ENCODE measurements at regions not wholly inside any gene's neighbourhood (a gene's known extent, or its start where the extent isn't known, plus 50 kb on each side); places are given as distances from the start of the nearest gene placed in this dataset.

GRCh38 chr15:46735115-46735514 is 982.2 kb upstream of the SEMA6D start:
- no peak overlapping the region for H3K4me3 ChIP-seq (ENCODE audit: low read depth, low read length)
- no peak for DNase-seq (ENCODE audit: low read depth)

GRCh38 chr15:46751303-46751702 is 966.0 kb upstream of the SEMA6D start:
- H3K4me3 ChIP-seq (ENCODE audit: low read depth, low read length), result no peak overlapping the region
- TF ChIP-seq POLR2A (IDR thresholded peaks at IDR 0.05; ENCODE audit: extremely low read depth, insufficient read length) (no peak), CTCF (IDR thresholded peaks at IDR 0.05; ENCODE audit: low read depth, low read length) (no peak)
- no peak for DNase-seq (ENCODE audit: low read depth)

More at GRCh38 chr15:46735115-46735514, 982.2 kb upstream of the SEMA6D start:
- TF ChIP-seq MYC (IDR thresholded peaks at IDR 0.05; ENCODE audit: low read depth, low read length), result no peak
- TF ChIP-seq CTCF (IDR thresholded peaks at IDR 0.05; ENCODE audit: low read depth, low read length), result no peak
- TF ChIP-seq, protein P1, sequence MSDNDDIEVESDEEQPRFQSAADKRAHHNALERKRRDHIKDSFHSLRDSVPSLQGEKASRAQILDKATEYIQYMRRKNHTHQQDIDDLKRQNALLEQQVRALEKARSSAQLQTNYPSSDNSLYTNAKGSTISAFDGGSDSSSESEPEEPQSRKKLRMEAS (IDR thresholded peaks at IDR 0.05; ENCODE audit: low read depth, low read length), result no peak
- no peak for TF ChIP-seq POLR2A (IDR thresholded peaks at IDR 0.05; ENCODE audit: extremely low read depth, insufficient read length)

DNA sequence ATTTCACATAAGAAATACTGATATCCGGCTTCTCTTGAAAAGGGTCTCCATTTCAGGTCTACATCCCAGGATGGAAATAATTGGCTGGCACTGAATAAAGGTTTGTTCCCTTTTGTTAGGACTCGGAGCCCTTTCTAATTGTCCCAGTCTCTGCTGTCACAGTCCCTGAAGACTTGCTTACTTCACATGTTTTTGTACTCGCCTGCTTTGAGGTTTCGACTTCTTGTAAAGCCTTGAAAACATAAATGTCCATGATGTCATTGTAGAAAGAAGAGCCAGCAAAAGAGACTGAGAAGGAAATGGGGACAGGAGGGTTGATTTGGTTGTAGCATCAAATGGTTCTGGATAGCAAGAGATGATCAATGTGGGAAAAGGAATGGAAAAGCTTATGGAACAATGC is 963.4 kb upstream of the SEMA6D start:
- TF ChIP-seq MYC (IDR thresholded peaks at IDR 0.05; ENCODE audit: low read depth, low read length) (no peak), CTCF (IDR thresholded peaks at IDR 0.05; ENCODE audit: low read depth, low read length) (no peak), POLR2A (IDR thresholded peaks at IDR 0.05; ENCODE audit: extremely low read depth, insufficient read length) (no peak)
- TF ChIP-seq, protein P1 (IDR thresholded peaks at IDR 0.05; ENCODE audit: low read depth, low read length), result no peak
- DNase-seq (ENCODE audit: low read depth), result no peak
- no peak overlapping the region for H3K4me3 ChIP-seq (ENCODE audit: low read depth, low read length)

- DNase-seq (ENCODE audit: low read depth), result no peak
- TF ChIP-seq, protein P1 (IDR thresholded peaks at IDR 0.05; ENCODE audit: low read depth, low read length), result no peak
- TF ChIP-seq POLR2A (IDR thresholded peaks at IDR 0.05; ENCODE audit: extremely low read depth, insufficient read length), result no peak
- no peak for TF ChIP-seq MYC (IDR thresholded peaks at IDR 0.05; ENCODE audit: low read depth, low read length)
- TF ChIP-seq CTCF (IDR thresholded peaks at IDR 0.05; ENCODE audit: low read depth, low read length), result no peak
- no peak overlapping the region for H3K4me3 ChIP-seq (ENCODE audit: low read depth, low read length)
Observed at GRCh38 chr15:46763091-46763490, 954.2 kb upstream of the SEMA6D start.

- DNase-seq (ENCODE audit: low read depth), result no peak
- TF ChIP-seq CTCF (IDR thresholded peaks at IDR 0.05; ENCODE audit: low read depth, low read length), result no peak
- no peak for TF ChIP-seq POLR2A (IDR thresholded peaks at IDR 0.05; ENCODE audit: extremely low read depth, insufficient read length)
- TF ChIP-seq, protein P1 (IDR thresholded peaks at IDR 0.05; ENCODE audit: low read depth, low read length), result no peak
- no peak for TF ChIP-seq MYC (IDR thresholded peaks at IDR 0.05; ENCODE audit: low read depth, low read length)
- no peak overlapping the region for H3K4me3 ChIP-seq (ENCODE audit: low read depth, low read length)
Observed at GRCh38 chr15:46764851-46765250, 952.5 kb upstream of the SEMA6D start.

- no peak for TF ChIP-seq POLR2A (IDR thresholded peaks at IDR 0.05; ENCODE audit: extremely low read depth, insufficient read length)
- TF ChIP-seq MYC (IDR thresholded peaks at IDR 0.05; ENCODE audit: low read depth, low read length), result no peak
- TF ChIP-seq, protein P1 (IDR thresholded peaks at IDR 0.05; ENCODE audit: low read depth, low read length), result no peak
- TF ChIP-seq CTCF (IDR thresholded peaks at IDR 0.05; ENCODE audit: low read depth, low read length), result no peak
- no peak for DNase-seq (ENCODE audit: low read depth)
- no peak overlapping the region for H3K4me3 ChIP-seq (ENCODE audit: low read depth, low read length)
Observed at GRCh38 chr15:46766021-46766420, 951.3 kb upstream of the SEMA6D start.
